ENCODE measurements at regions not wholly inside any gene's neighbourhood (a gene's known extent, or its start where the extent isn't known, plus 50 kb on each side); places are given as distances from the start of the nearest gene placed in this dataset.

DNA sequence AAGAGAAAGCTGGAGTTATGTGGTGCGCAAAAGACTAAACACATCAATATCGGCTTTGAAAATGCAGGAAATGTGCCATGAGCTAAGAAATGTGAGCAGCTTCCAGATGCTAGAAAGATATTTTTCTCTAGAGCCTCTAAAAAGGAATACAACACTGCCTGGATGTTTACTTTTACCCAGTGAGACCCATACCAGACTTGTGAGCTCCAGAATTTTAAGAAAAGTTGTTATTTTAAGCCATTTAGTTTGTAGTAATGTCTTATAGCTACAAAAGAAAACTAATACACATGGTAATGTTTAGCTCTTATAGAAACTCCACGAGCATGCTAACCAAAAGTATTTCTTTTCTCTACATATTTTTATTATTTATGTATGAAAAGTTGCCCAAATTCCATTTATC is 1389.4 kb downstream of the C4orf33 start:
- no peaks in the 10 kb centered on the region for H3K9me3 ChIP-seq
- H3K4me1 ChIP-seq: no peaks in the 10 kb centered on the region
- intact Hi-C loops (cut with DNase I; ENCODE audit: low total_unique reads): no loop called here
- H3K27ac ChIP-seq: no peak overlapping the region
- TF ChIP-seq, protein P1, sequence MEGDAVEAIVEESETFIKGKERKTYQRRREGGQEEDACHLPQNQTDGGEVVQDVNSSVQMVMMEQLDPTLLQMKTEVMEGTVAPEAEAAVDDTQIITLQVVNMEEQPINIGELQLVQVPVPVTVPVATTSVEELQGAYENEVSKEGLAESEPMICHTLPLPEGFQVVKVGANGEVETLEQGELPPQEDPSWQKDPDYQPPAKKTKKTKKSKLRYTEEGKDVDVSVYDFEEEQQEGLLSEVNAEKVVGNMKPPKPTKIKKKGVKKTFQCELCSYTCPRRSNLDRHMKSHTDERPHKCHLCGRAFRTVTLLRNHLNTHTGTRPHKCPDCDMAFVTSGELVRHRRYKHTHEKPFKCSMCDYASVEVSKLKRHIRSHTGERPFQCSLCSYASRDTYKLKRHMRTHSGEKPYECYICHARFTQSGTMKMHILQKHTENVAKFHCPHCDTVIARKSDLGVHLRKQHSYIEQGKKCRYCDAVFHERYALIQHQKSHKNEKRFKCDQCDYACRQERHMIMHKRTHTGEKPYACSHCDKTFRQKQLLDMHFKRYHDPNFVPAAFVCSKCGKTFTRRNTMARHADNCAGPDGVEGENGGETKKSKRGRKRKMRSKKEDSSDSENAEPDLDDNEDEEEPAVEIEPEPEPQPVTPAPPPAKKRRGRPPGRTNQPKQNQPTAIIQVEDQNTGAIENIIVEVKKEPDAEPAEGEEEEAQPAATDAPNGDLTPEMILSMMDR (IDR thresholded peaks at IDR 0.05): no peak
- TF ChIP-seq POLR2A (IDR thresholded peaks at IDR 0.05): no peak
- no peak for DNase-seq (ENCODE audit: low spot score in 2 of 2)
- H3K4me3 ChIP-seq: no peak overlapping the region
- H3K36me3 ChIP-seq: no peaks in the 10 kb centered on the region
- H3K27me3 ChIP-seq: no peaks in the 10 kb centered on the region

DNA sequence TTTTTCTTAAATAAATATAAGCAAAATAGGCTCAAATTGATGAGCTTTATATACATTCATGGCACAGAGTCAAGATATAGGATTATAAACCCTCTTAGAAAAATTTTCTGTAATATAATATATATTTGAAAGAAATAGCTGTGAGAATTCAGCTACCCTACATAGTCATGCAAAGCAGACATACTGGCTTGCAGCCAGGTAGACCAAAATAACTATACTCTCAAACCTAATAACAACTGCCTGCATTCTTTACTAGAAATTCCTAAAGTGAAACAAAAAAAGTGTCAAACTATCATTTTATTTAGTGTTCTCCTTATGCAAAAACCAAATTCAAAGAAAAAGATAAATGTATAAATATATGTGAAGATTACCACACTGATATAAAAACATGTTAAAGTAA is 1390.2 kb downstream of the C4orf33 start:
- Histone ChIP-seq H3K36me3 (no peaks in the 10 kb centered on the region), H3K27me3 (no peaks in the 10 kb centered on the region)
- no peak for TF ChIP-seq POLR2AphosphoS5 (IDR thresholded peaks at IDR 0.05)
- TF ChIP-seq, protein P1 (IDR thresholded peaks at IDR 0.05): no peak
- no peak for TF ChIP-seq POLR2A (IDR thresholded peaks at IDR 0.05)

DNA sequence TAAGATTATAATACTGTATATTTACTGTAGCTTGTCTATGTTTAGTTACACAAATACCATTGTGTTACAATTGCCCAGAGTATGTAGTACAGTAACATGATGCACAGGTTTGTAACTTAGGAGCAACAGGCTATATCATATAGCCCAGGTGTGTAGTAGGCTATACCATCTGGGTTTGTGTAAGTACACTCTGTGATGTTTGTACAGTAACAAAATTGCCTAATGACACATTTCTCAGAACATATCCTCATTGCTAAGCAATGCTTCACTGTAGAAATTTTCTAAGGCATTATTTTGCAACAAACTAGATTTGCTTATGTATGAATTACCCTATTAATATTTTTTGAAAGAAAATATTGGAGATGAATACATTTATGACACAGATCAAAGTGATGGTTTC is 1390.9 kb downstream of the C4orf33 start:
- Histone ChIP-seq H3K27me3 (no peaks in the 10 kb centered on the region), H3K9me3 (peaks cover 0 to 8% of the 10 kb centered on the region in 2 donors), H3K27ac (no peak overlapping the region), H3K36me3 (no peaks in the 10 kb centered on the region), H3K4me3 (no peak overlapping the region), H3K4me1 (no peaks in the 10 kb centered on the region)
- DNase-seq (ENCODE audit: low spot score in 2 of 2): no peak
- intact Hi-C loops (cut with DNase I; ENCODE audit: low total_unique reads): no loop called here
- TF ChIP-seq POLR2A (IDR thresholded peaks at IDR 0.05) (no peak), POLR2AphosphoS5 (IDR thresholded peaks at IDR 0.05) (no peak)
- TF ChIP-seq, protein P1 (IDR thresholded peaks at IDR 0.05): no peak

More for the DNA sequence above, 1390.2 kb downstream of the C4orf33 start:
- Histone ChIP-seq H3K4me1 (no peaks in the 10 kb centered on the region), H3K27ac (no peak overlapping the region), H3K9me3 (peaks cover 0 to 2% of the 10 kb centered on the region in 2 donors), H3K4me3 (no peak overlapping the region)
- intact Hi-C loops (cut with DNase I; ENCODE audit: low total_unique reads): no loop called here
- no peak for DNase-seq (ENCODE audit: low spot score in 2 of 2)

DNA sequence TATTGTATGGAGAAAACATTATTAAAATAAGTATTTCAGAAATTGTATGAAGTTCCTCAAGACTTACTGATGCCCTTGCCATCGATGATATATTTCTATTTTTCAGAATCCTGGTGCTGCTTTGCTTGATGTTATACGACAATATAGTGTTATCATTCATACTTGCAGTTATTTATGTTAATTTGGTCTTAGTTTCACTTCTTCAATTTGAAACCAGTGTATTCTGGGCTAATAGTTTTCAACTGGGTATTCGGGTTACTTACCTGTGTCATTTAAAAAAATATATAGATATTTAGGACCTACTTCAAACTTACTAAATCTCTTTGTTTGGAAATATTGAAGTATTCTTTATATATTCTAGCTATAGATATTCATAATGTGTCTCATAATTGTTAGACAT is 1414.7 kb downstream of the C4orf33 start:
- intact Hi-C loops (cut with DNase I; ENCODE audit: low total_unique reads): no loop called here
- no peak for TF ChIP-seq POLR2AphosphoS5 (IDR thresholded peaks at IDR 0.05)
- TF ChIP-seq POLR2A (IDR thresholded peaks at IDR 0.05): no peak
- TF ChIP-seq, protein P1 (IDR thresholded peaks at IDR 0.05): no peak

DNA sequence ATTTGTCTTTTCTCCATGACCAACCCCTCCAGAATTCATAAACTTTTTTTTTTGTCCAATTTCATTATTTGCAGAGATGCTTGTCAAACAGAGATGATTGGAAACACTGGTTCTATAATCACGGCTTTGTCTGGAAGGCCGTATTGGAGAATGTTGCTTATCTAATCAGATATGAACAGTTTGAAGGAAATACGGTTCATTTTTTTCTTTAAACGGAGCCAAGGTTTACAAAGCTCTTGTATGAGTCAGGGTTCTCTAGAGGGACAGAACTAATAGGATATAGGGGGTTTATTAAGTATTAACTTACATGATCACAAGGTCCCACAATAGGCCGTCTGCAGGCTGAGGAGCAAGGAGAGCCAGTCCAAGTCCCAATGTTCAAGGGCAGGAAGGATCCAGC is 1415.8 kb downstream of the C4orf33 start:
- intact Hi-C loops (cut with DNase I; ENCODE audit: low total_unique reads): no loop called here
- no peak for TF ChIP-seq POLR2AphosphoS5 (IDR thresholded peaks at IDR 0.05)

More for the DNA sequence above, 1414.7 kb downstream of the C4orf33 start:
- no peak overlapping the region for H3K4me3 ChIP-seq
- no peaks in the 10 kb centered on the region for H3K9me3 ChIP-seq
- DNase-seq (ENCODE audit: low spot score in 2 of 2): no peak
- H3K27me3 ChIP-seq: no peaks in the 10 kb centered on the region
- H3K36me3 ChIP-seq: no peaks in the 10 kb centered on the region
- no peaks in the 10 kb centered on the region for H3K4me1 ChIP-seq
- H3K27ac ChIP-seq: no peak overlapping the region

DNA sequence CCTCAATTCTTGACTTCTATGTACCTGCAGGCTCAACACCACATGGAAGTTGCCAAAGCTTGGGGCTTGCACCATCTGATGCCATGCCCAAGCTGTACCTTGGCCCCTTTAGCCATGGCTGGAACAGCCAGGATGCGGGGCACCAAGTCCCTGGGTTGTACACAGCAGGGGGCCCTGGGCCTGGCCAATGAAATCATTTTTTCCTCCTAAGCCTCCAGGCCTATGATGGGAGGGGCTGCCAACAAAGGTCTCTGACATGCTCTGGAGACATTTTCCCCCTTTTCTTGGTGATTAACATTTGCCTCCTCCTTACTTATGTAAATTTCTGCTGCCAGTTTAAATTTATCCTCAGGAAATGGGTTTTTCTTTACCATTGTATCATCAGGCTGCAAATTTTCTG is 1428.1 kb downstream of the C4orf33 start:
- Histone ChIP-seq H3K4me1 (no peaks in the 10 kb centered on the region), H3K36me3 (no peaks in the 10 kb centered on the region), H3K9me3 (peaks cover 7 to 26% of the 10 kb centered on the region in 2 donors), H3K4me3 (no peak overlapping the region), H3K27ac (no peak overlapping the region), H3K27me3 (no peaks in the 10 kb centered on the region)
- intact Hi-C loops (cut with DNase I; ENCODE audit: low total_unique reads): no loop called here
- DNase-seq (ENCODE audit: low spot score in 2 of 2): no peak
- TF ChIP-seq POLR2AphosphoS5 (IDR thresholded peaks at IDR 0.05): no peak
- TF ChIP-seq, protein P1 (IDR thresholded peaks at IDR 0.05): no peak

More for the DNA sequence above, 1415.8 kb downstream of the C4orf33 start:
- H3K36me3 ChIP-seq: no peaks in the 10 kb centered on the region
- DNase-seq (ENCODE audit: low spot score in 2 of 2): no peak
- no peak overlapping the region for H3K27ac ChIP-seq
- H3K4me3 ChIP-seq: no peak overlapping the region
- no peaks in the 10 kb centered on the region for H3K4me1 ChIP-seq
- H3K27me3 ChIP-seq: no peaks in the 10 kb centered on the region
- H3K9me3 ChIP-seq: no peaks in the 10 kb centered on the region
